K562 (cell line): ENCODE measurements at regions not wholly inside any gene's neighbourhood (a gene's known extent, or its start where the extent isn't known, plus 50 kb on each side); places are given as distances from the start of the nearest gene placed in this dataset.

Source experiments
- ATAC-seq: fragments of 200-7000 bp; cut with Tn5 transposase; 3 replicates; pipeline ENCODE4 v1.9.1; 2020; ENCODE audit warnings: moderate library complexity
- BruUV-seq: library from RNA; stranded (reverse); fragments of 400-500 nt; replicated peaks from 2 replicates; lab custom pipeline; 2021; lab: Mats Ljungman, UMichigan
- CTCF ChIA-PET: fragments of 300-600 bp; formaldehyde crosslinking; extraction: SDS; loops from one replicate; lab custom pipeline; 2021; ENCODE audit warnings: low intra/inter-chr PET ratio; lab: Yijun Ruan, JAX
- POLR2A ChIA-PET: fragments of 300-600, 350-650 bp; sonication (Branson Sonifier 250); formaldehyde crosslinking; extraction: SDS; loops from one replicate; lab custom pipeline; 2021; ENCODE audit warnings: antibody characterized with exemption, inconsistent platforms; lab: Yijun Ruan, JAX
- DNase-seq, 4 experiments: peaks; one replicate each; pipeline versions ENCODE4 v3.0.0 to v3.0.0-alpha.2; 2011 to 2018; ENCODE audit warnings: low spot score in 3 of 4, mixed read lengths in 3 of 4; ENCODE audit errors: extremely low read depth in 1 of 4
- FAIRE-seq: peaks from 2 replicates; lab custom pipeline; 2011; peaks lifted over from hg19 to GRCh38; lab: Jason Lieb, UNC
- H2AFZ ChIP-seq: 2 replicates; pipeline ENCODE4 v1.6.0; 2011; ENCODE audit warnings: low read depth, low read length, control low read depth, inconsistent platforms
- H3K27ac ChIP-seq: fragments of 200-600 bp; 3 replicates; pipeline ENCODE4 v1.8.0; 2011; ENCODE audit warnings: low read depth, mild to moderate bottlenecking, control low read depth, inconsistent platforms, low read length, moderate library complexity, mixed read lengths; ENCODE audit errors: extremely low read depth
- H3K27me3 ChIP-seq, 2 experiments: fragments of 300-600 bp in 1 of 2; 2 replicates in 1 of 2; 3 replicates in 1 of 2; pipeline versions ENCODE4 v1.6.0 to v1.8.0; 2011; ENCODE audit warnings: inconsistent platforms in 2 of 2, low read length in 2 of 2, mild to moderate bottlenecking in 1 of 2, mixed read lengths in 1 of 2, moderate library complexity in 1 of 2; ENCODE audit not compliant: control insufficient read depth in 2 of 2, insufficient read depth in 2 of 2
- H3K36me3 ChIP-seq: fragments of 300-600 bp; 3 replicates; pipeline ENCODE4 v1.8.0; 2011; ENCODE audit warnings: mild to moderate bottlenecking, low read length, inconsistent platforms; ENCODE audit not compliant: control insufficient read depth, insufficient read depth
- H3K4me1 ChIP-seq, 2 experiments: fragments of 200-600 bp in 1 of 2; replicated peaks in 1 of 2; 2 replicates in 1 of 2; 3 replicates in 1 of 2; pipeline versions ENCODE4 v1.5.1 to v1.8.0; 2011; ENCODE audit warnings: inconsistent platforms in 2 of 2, low read length in 2 of 2, mild to moderate bottlenecking in 1 of 2, mixed read lengths in 1 of 2, moderate library complexity in 1 of 2; ENCODE audit not compliant: control insufficient read depth in 2 of 2, insufficient read depth in 2 of 2
- H3K4me2 ChIP-seq: 2 replicates; pipeline ENCODE4 v1.6.1; 2011; ENCODE audit warnings: low read length, control low read depth, inconsistent platforms, mixed read lengths; ENCODE audit not compliant: insufficient read depth
- H3K4me3 ChIP-seq: fragments of 200-600 bp; sonication (generic), shearing (Covaris generic); 2 replicates; pipeline ENCODE4 v1.5.1; 2016; ENCODE audit warnings: control low read depth, inconsistent platforms
- H3K79me2 ChIP-seq: fragments of 200-600 bp; 3 replicates; pipeline ENCODE4 v1.8.0; 2011; ENCODE audit warnings: low read length, inconsistent platforms; ENCODE audit not compliant: control insufficient read depth, insufficient read depth
- H3K9ac ChIP-seq, 2 experiments: 2 replicates each; pipeline versions ENCODE4 v1.6.0 to v1.6.1; 2011; ENCODE audit warnings: low read depth in 2 of 2, low read length in 2 of 2, control low read depth in 1 of 2, inconsistent platforms in 1 of 2, mild to moderate bottlenecking in 1 of 2, mixed read lengths in 1 of 2; ENCODE audit not compliant: insufficient read depth in 1 of 2
- H3K9me1 ChIP-seq: one replicate; pipeline ENCODE4 v1.6.0; 2011; ENCODE audit warnings: inconsistent platforms, mild to moderate bottlenecking, low read length, moderate library complexity; ENCODE audit not compliant: control insufficient read depth, insufficient read depth
- H3K9me3 ChIP-seq: replicated peaks from 2 replicates; pipeline ENCODE4 v1.5.1; 2011; ENCODE audit warnings: low read depth, low read length, inconsistent platforms; ENCODE audit not compliant: control insufficient read depth, insufficient read depth
- H4K20me1 ChIP-seq: replicated peaks from 2 replicates; pipeline ENCODE4 v1.6.1; 2011; ENCODE audit warnings: low read length, inconsistent platforms, mixed read lengths; ENCODE audit not compliant: control insufficient read depth, insufficient read depth
- HINFP ChIP-seq: fragments of 450-650 bp; conservative IDR thresholded peaks from 2 replicates; pipeline ENCODE4 v1.6.1; 2016; ENCODE audit warnings: missing genetic modification characterization, low read depth, mild to moderate bottlenecking, control low read depth, missing compliant biosample characterization
- KAT2B ChIP-seq: IDR thresholded peaks from one replicate; pipeline ENCODE4 v1.6.1; 2012; ENCODE audit warnings: low read depth, mild to moderate bottlenecking, control low read depth, inconsistent platforms, low read length, moderate library complexity
- MCM2 ChIP-seq: fragments of 450-650 bp; IDR thresholded peaks from 2 replicates; pipeline ENCODE4 v1.6.1; 2017; ENCODE audit warnings: low read depth, mild to moderate bottlenecking
- MCM5 ChIP-seq: fragments of 450-650 bp; IDR thresholded peaks from 2 replicates; pipeline ENCODE4 v1.6.1; 2016; ENCODE audit warnings: low read depth
- NELFE ChIP-seq: IDR thresholded peaks from 2 replicates; pipeline ENCODE4 v1.6.1; 2011; ENCODE audit warnings: mild to moderate bottlenecking; ENCODE audit not compliant: insufficient read depth, insufficient read length
- PHF21A ChIP-seq: fragments of 450-650 bp; IDR thresholded peaks from 2 replicates; pipeline ENCODE4 v1.6.1; 2017; ENCODE audit warnings: low read depth, borderline replicate concordance
- POLR2AphosphoS5 ChIP-seq: IDR thresholded peaks from 2 replicates; pipeline ENCODE4 v1.6.1; 2011; ENCODE audit warnings: mild to moderate bottlenecking, low read depth, low read length, moderate library complexity; ENCODE audit not compliant: control insufficient read depth, insufficient read depth
- POU5F1 ChIP-seq: fragments of 150-350 bp; IDR thresholded peaks from 2 replicates; pipeline ENCODE4 v1.6.1; 2014; ENCODE audit warnings: borderline replicate concordance, low read length, low read depth, mild to moderate bottlenecking; ENCODE audit not compliant: partially characterized antibody
- RBFOX2 ChIP-seq: fragments of 200-400 bp; formaldehyde crosslinking; IDR thresholded peaks from 2 replicates; pipeline ENCODE4 v1.6.1; 2017; ENCODE audit warnings: low read depth, mild to moderate bottlenecking, low read length, moderate library complexity
- SIRT6 ChIP-seq: IDR thresholded peaks from one replicate; pipeline ENCODE4 v1.6.1; 2012; ENCODE audit warnings: low read depth, mild to moderate bottlenecking, control low read depth, inconsistent platforms, low read length, moderate library complexity
- THRB ChIP-seq: fragments of 450-650 bp; formaldehyde crosslinking; conservative IDR thresholded peaks from 2 replicates; pipeline ENCODE4 v1.4.0; 2022; ENCODE audit warnings: mild to moderate bottlenecking, missing genetic modification characterization
- UBTF ChIP-seq, 2 experiments: IDR thresholded peaks; 2 replicates each; pipeline ENCODE4 v1.6.1; 2012; ENCODE audit warnings: improper control_type of control experiment in 2 of 2, low read depth in 2 of 2, low read length in 2 of 2, borderline replicate concordance in 1 of 2
- ZKSCAN1 ChIP-seq: fragments of 150-350 bp; IDR thresholded peaks from 2 replicates; pipeline ENCODE4 v1.6.1; 2016; ENCODE audit warnings: low read depth, low read length
- ZNF212 ChIP-seq: fragments of 450-650 bp; formaldehyde crosslinking; IDR thresholded peaks from 2 replicates; pipeline ENCODE4 v1.4.0; 2020; ENCODE audit warnings: mild to moderate bottlenecking
- ZNF398 ChIP-seq: fragments of 250-450 bp; sonication (Bioruptor Pico); IDR thresholded peaks from 2 replicates; pipeline ENCODE4 v1.8.0; 2021; ENCODE audit warnings: moderate library complexity, mild to moderate bottlenecking, inconsistent platforms
- ZNF436 ChIP-seq: fragments of 250-450, 450-650 bp; sonication (Bioruptor Pico); formaldehyde crosslinking; IDR thresholded peaks from 2 replicates; pipeline ENCODE4 v1.7.0; 2020; ENCODE audit warnings: mild to moderate bottlenecking
- WGBS: fragments of 100-300 bp; shearing (Covaris generic); methylation state at CpG from one replicate; pipeline ENCODE4 v1.1.6; 2016; ENCODE audit warnings: low coverage, mixed read lengths; ENCODE audit not compliant: insufficient coverage; ENCODE audit errors: missing lambda C conversion rate; 5-methylcytosine and 5-hydroxymethylcytosine counted together
- in situ Hi-C: fragments of 300-500 bp; cut with MboI; formaldehyde crosslinking; loops from 4 replicates; pipeline ENCODE4 v1.15.0; 2018; ENCODE audit warnings: inconsistent platforms, mixed read lengths
- intact Hi-C: fragments of 100-400 bp; cut with micrococcal nuclease; formaldehyde crosslinking; loops from 2 replicates; pipeline ENCODE4 v1.14.2; 2022

GRCh38 chr5:109987355-109987754 is 297.6 kb downstream of the MAN2A1 start (continued):
- no peak for TF ChIP-seq POU5F1
- TF ChIP-seq MCM5 = no peak
- no peak for TF ChIP-seq ZNF398 (CRISPR knock-in tag)
- no peak for TF ChIP-seq SIRT6
- TF ChIP-seq RBFOX2 = no peak
- TF ChIP-seq ZKSCAN1 = no peak

GRCh38 chr5:109987970-109988369 is 298.2 kb downstream of the MAN2A1 start:
- Histone ChIP-seq H3K4me1 (no peaks in the 10 kb centered on the region), H3K27ac (no peak overlapping the region), H3K79me2 (no peaks in the 10 kb centered on the region), H2AFZ (no peak overlapping the region), H4K20me1 (no peaks in the 10 kb centered on the region), H3K4me3 (no peak overlapping the region), H3K4me2 (no peak overlapping the region)
- in situ Hi-C loops = no loop called here
- CTCF ChIA-PET = no interaction called here
- no peak for DNase-seq
- ATAC-seq = no peak
- FAIRE-seq = no peak
- 0% methylated on average over 2 of the region's 2 CpGs for WGBS
- TF ChIP-seq THRB (CRISPR knock-in tag) = no peak
- no peak for TF ChIP-seq ZNF212 (CRISPR knock-in tag)
- TF ChIP-seq ZNF436 = no peak
- TF ChIP-seq UBTF (IDR thresholded peaks at IDR 0.05; ENCODE audit: borderline replicate concordance in 1 of 2, low read depth in 2 of 2, low read length in 2 of 2) = no peak
- TF ChIP-seq HINFP (tag) = no peak
- no peak for TF ChIP-seq PHF21A
- no peak for TF ChIP-seq POLR2AphosphoS5
- no peak for TF ChIP-seq KAT2B
- TF ChIP-seq NELFE = no peak
- TF ChIP-seq MCM2 = no peak
- TF ChIP-seq, all 486 proteins: peak for 0
- intact Hi-C loops = no loop called here
- no peaks in the 10 kb centered on the region for H3K9me1 ChIP-seq
- no peaks in the 10 kb centered on the region for H3K27me3 ChIP-seq
- no peaks in the 10 kb centered on the region for H3K9me3 ChIP-seq
- POLR2A ChIA-PET = no interaction called here
- no TSS peak for BruUV-seq
- no peak overlapping the region for H3K9ac ChIP-seq
- H3K36me3 ChIP-seq = no peaks in the 10 kb centered on the region
